DND-41 (cell line): ENCODE measurements at regions not wholly inside any gene's neighbourhood (a gene's known extent, or its start where the extent isn't known, plus 50 kb on each side); places are given as distances from the start of the nearest gene placed in this dataset.
"Not testable (repeated sequence)": the region's sequence is repeated elsewhere in the genome, so short reads cannot be mapped to it uniquely, and the experiment has no call there.

Experiments
- EZH2 ChIP-seq: IDR thresholded peaks from 3 replicates; pipeline ENCODE4 v1.6.1; 2012; ENCODE audit warnings: borderline replicate concordance, low read depth, mild to moderate bottlenecking, moderate library complexity, low read length, inconsistent platforms; ENCODE audit not compliant: severe bottlenecking
- TF ChIP-seq, protein P1 (sequence below): IDR thresholded peaks from 2 replicates; pipeline ENCODE4 v1.5.1; 2012; ENCODE audit warnings: borderline replicate concordance, low read length, moderate library complexity, mild to moderate bottlenecking; ENCODE audit not compliant: poor library complexity, severe bottlenecking; ENCODE audit errors: extremely low read depth

DNA sequence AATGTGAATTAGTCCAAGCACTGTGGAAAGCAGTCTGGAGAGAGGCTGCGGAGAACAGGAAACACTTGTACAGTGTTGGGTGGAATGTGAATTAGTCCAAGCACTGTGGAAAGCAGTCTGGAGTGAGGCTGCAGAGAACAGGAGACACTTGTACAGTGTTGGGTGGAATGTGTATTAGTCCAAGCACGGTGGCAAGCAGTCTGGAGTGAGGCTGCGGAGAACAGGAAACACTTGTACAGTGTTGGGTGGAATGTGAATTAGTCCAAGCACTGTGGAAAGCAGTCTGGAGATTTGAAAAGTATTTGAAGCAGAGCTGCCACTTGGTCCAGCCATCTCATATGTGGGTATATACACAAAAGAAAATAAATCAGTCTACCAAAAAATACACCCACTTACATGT lies 111.5 kb downstream of the OR4M2 start:
- TF ChIP-seq, protein P1, sequence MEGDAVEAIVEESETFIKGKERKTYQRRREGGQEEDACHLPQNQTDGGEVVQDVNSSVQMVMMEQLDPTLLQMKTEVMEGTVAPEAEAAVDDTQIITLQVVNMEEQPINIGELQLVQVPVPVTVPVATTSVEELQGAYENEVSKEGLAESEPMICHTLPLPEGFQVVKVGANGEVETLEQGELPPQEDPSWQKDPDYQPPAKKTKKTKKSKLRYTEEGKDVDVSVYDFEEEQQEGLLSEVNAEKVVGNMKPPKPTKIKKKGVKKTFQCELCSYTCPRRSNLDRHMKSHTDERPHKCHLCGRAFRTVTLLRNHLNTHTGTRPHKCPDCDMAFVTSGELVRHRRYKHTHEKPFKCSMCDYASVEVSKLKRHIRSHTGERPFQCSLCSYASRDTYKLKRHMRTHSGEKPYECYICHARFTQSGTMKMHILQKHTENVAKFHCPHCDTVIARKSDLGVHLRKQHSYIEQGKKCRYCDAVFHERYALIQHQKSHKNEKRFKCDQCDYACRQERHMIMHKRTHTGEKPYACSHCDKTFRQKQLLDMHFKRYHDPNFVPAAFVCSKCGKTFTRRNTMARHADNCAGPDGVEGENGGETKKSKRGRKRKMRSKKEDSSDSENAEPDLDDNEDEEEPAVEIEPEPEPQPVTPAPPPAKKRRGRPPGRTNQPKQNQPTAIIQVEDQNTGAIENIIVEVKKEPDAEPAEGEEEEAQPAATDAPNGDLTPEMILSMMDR, result not testable (repeated sequence)
- TF ChIP-seq EZH2, result not testable (repeated sequence)
